ENCODE measurements at regions not wholly inside any gene's neighbourhood (a gene's known extent, or its start where the extent isn't known, plus 50 kb on each side); places are given as distances from the start of the nearest gene placed in this dataset.

DNA sequence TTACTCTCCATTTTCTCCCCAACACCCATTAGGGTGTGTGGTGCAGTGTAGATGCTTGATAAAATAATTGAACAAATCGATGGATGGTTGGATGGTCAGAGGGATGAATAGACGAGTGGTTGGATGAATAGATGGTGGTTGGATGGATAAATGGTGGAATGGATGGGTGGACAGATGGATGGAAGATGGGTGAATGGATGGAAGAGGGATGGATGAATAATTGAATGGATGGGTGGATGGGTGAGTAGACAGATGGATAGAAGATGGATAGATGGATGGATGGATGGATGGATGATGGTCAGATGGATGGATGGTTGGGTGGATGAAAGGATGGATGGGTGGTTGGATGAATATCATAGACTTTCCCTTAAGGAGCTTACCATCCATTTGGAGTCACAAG is 95.0 kb upstream of the BOD1 start:
- Mint-ChIP-seq H3K4me1 (peaks cover 17% of the 10 kb centered on the region), H3K36me3 (no peaks in the 10 kb centered on the region), H3K27ac (no peak overlapping the region), H3K4me3 (no peak overlapping the region), H3K27me3 (ENCODE audit: low read depth) (no peaks in the 10 kb centered on the region; the same call in 1 of the 2 replicates), H3K9me3 (no peaks in the 10 kb centered on the region)
- TF ChIP-seq, protein P1, sequence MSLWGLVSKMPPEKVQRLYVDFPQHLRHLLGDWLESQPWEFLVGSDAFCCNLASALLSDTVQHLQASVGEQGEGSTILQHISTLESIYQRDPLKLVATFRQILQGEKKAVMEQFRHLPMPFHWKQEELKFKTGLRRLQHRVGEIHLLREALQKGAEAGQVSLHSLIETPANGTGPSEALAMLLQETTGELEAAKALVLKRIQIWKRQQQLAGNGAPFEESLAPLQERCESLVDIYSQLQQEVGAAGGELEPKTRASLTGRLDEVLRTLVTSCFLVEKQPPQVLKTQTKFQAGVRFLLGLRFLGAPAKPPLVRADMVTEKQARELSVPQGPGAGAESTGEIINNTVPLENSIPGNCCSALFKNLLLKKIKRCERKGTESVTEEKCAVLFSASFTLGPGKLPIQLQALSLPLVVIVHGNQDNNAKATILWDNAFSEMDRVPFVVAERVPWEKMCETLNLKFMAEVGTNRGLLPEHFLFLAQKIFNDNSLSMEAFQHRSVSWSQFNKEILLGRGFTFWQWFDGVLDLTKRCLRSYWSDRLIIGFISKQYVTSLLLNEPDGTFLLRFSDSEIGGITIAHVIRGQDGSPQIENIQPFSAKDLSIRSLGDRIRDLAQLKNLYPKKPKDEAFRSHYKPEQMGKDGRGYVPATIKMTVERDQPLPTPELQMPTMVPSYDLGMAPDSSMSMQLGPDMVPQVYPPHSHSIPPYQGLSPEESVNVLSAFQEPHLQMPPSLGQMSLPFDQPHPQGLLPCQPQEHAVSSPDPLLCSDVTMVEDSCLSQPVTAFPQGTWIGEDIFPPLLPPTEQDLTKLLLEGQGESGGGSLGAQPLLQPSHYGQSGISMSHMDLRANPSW (CRISPR knock-in tag; conservative IDR thresholded peaks at IDR 0.05; ENCODE audit: low read depth) = no peak
- TF ChIP-seq TP53 (CRISPR knock-in tag; IDR thresholded peaks at IDR 0.05) (no peak), ZNF232 (CRISPR knock-in tag; IDR thresholded peaks at IDR 0.05) (no peak), ZNF138 (CRISPR knock-in tag; conservative IDR thresholded peaks at IDR 0.05) (no peak), CREM (CRISPR knock-in tag; IDR thresholded peaks at IDR 0.05) (no peak), TEAD1 (CRISPR knock-in tag; IDR thresholded peaks at IDR 0.05) (no peak), TEAD4 (CRISPR knock-in tag; IDR thresholded peaks at IDR 0.05) (no peak), IRF2 (CRISPR knock-in tag; IDR thresholded peaks at IDR 0.05; ENCODE audit: borderline replicate concordance, low read depth) (no peak), PRRX2 (CRISPR knock-in tag; IDR thresholded peaks at IDR 0.05) (no peak), SP1 (CRISPR knock-in tag; conservative IDR thresholded peaks at IDR 0.05) (no peak), SMAD4 (CRISPR knock-in tag; IDR thresholded peaks at IDR 0.05) (no peak), EMX1 (CRISPR knock-in tag; IDR thresholded peaks at IDR 0.05) (no peak), ZNF219 (CRISPR knock-in tag; IDR thresholded peaks at IDR 0.05; ENCODE audit: borderline replicate concordance) (no peak)
- TF ChIP-seq, protein P2, sequence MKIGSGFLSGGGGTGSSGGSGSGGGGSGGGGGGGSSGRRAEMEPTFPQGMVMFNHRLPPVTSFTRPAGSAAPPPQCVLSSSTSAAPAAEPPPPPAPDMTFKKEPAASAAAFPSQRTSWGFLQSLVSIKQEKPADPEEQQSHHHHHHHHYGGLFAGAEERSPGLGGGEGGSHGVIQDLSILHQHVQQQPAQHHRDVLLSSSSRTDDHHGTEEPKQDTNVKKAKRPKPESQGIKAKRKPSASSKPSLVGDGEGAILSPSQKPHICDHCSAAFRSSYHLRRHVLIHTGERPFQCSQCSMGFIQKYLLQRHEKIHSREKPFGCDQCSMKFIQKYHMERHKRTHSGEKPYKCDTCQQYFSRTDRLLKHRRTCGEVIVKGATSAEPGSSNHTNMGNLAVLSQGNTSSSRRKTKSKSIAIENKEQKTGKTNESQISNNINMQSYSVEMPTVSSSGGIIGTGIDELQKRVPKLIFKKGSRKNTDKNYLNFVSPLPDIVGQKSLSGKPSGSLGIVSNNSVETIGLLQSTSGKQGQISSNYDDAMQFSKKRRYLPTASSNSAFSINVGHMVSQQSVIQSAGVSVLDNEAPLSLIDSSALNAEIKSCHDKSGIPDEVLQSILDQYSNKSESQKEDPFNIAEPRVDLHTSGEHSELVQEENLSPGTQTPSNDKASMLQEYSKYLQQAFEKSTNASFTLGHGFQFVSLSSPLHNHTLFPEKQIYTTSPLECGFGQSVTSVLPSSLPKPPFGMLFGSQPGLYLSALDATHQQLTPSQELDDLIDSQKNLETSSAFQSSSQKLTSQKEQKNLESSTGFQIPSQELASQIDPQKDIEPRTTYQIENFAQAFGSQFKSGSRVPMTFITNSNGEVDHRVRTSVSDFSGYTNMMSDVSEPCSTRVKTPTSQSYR (CRISPR knock-in tag; IDR thresholded peaks at IDR 0.05) = no peak
- TF ChIP-seq, protein P3, sequence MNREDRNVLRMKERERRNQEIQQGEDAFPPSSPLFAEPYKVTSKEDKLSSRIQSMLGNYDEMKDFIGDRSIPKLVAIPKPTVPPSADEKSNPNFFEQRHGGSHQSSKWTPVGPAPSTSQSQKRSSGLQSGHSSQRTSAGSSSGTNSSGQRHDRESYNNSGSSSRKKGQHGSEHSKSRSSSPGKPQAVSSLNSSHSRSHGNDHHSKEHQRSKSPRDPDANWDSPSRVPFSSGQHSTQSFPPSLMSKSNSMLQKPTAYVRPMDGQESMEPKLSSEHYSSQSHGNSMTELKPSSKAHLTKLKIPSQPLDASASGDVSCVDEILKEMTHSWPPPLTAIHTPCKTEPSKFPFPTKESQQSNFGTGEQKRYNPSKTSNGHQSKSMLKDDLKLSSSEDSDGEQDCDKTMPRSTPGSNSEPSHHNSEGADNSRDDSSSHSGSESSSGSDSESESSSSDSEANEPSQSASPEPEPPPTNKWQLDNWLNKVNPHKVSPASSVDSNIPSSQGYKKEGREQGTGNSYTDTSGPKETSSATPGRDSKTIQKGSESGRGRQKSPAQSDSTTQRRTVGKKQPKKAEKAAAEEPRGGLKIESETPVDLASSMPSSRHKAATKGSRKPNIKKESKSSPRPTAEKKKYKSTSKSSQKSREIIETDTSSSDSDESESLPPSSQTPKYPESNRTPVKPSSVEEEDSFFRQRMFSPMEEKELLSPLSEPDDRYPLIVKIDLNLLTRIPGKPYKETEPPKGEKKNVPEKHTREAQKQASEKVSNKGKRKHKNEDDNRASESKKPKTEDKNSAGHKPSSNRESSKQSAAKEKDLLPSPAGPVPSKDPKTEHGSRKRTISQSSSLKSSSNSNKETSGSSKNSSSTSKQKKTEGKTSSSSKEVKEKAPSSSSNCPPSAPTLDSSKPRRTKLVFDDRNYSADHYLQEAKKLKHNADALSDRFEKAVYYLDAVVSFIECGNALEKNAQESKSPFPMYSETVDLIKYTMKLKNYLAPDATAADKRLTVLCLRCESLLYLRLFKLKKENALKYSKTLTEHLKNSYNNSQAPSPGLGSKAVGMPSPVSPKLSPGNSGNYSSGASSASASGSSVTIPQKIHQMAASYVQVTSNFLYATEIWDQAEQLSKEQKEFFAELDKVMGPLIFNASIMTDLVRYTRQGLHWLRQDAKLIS (CRISPR knock-in tag; IDR thresholded peaks at IDR 0.05; ENCODE audit: borderline replicate concordance) = no peak
- TF ChIP-seq, protein P4, sequence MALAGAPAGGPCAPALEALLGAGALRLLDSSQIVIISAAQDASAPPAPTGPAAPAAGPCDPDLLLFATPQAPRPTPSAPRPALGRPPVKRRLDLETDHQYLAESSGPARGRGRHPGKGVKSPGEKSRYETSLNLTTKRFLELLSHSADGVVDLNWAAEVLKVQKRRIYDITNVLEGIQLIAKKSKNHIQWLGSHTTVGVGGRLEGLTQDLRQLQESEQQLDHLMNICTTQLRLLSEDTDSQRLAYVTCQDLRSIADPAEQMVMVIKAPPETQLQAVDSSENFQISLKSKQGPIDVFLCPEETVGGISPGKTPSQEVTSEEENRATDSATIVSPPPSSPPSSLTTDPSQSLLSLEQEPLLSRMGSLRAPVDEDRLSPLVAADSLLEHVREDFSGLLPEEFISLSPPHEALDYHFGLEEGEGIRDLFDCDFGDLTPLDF (CRISPR knock-in tag; IDR thresholded peaks at IDR 0.05) = no peak
- TF ChIP-seq, protein P5, sequence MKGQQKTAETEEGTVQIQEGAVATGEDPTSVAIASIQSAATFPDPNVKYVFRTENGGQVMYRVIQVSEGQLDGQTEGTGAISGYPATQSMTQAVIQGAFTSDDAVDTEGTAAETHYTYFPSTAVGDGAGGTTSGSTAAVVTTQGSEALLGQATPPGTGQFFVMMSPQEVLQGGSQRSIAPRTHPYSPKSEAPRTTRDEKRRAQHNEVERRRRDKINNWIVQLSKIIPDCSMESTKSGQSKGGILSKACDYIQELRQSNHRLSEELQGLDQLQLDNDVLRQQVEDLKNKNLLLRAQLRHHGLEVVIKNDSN (CRISPR knock-in tag; IDR thresholded peaks at IDR 0.05) = no peak
- TF ChIP-seq, protein P6, sequence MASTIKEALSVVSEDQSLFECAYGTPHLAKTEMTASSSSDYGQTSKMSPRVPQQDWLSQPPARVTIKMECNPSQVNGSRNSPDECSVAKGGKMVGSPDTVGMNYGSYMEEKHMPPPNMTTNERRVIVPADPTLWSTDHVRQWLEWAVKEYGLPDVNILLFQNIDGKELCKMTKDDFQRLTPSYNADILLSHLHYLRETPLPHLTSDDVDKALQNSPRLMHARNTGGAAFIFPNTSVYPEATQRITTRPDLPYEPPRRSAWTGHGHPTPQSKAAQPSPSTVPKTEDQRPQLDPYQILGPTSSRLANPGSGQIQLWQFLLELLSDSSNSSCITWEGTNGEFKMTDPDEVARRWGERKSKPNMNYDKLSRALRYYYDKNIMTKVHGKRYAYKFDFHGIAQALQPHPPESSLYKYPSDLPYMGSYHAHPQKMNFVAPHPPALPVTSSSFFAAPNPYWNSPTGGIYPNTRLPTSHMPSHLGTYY (CRISPR knock-in tag; IDR thresholded peaks at IDR 0.05) = no peak
- POLR2A ChIA-PET = no interaction called here
- CTCF ChIA-PET = no interaction called here
- DNase-seq (ENCODE audit: low spot score) (no peak), ATAC-seq (no peak)

All from WTC11 (cell line).